ENCODE measurements at regions not wholly inside any gene's neighbourhood (a gene's known extent, or its start where the extent isn't known, plus 50 kb on each side); places are given as distances from the start of the nearest gene placed in this dataset.

DNA sequence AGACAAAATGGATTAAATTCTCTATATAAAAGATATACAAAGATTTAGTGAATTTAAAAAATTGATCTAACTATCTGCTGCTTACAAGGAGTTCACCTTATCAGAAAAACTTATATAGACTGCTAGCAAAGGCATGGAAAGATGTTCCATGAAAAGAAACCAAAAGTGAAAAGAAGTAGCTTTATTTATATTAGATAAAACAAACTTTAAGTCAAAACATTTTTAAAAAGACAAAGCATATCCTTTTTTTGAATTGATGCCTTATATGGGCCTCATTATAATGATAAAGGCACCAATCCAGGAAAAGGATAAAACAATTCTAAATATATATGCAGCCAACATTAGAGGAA, 334.2 kb downstream of the MEI4 start:
- DNase-seq = no peak
- H3K27me3 ChIP-seq (ENCODE audit: control insufficient read depth, insufficient read depth, low read length) = no peaks in the 10 kb centered on the region
- H3K18ac ChIP-seq (ENCODE audit: low read depth, low read length) = no peak overlapping the region
- H3K4me3 ChIP-seq (ENCODE audit: insufficient read depth, low read depth, low read length) = no peak overlapping the region
- no peak overlapping the region for H3K4ac ChIP-seq (ENCODE audit: low read depth, low read length)
- no peak overlapping the region for H2BK120ac ChIP-seq (ENCODE audit: low read depth, low read length)
- H2BK20ac ChIP-seq (ENCODE audit: low read depth, low read length) = no peak overlapping the region
- POLR2A ChIA-PET (ENCODE audit: unreplicated experiment) = no interaction called here
- H3K9me1 ChIP-seq (ENCODE audit: insufficient read depth, low read length) = no peaks in the 10 kb centered on the region
- no peak overlapping the region for H3K14ac ChIP-seq (replicated peaks; ENCODE audit: low read depth, low read length)
- no peak overlapping the region for H2AFZ ChIP-seq (replicated peaks; ENCODE audit: low read length, poor library complexity)
- H4K8ac ChIP-seq (ENCODE audit: low read depth in 2 of 2, low read length in 2 of 2) = no peak overlapping the region
- intact Hi-C loops (cut with micrococcal nuclease) = no loop called here
- H2BK15ac ChIP-seq (ENCODE audit: low read depth, low read length) = no peak overlapping the region
- H3K79me1 ChIP-seq (ENCODE audit: low read depth in 1 of 2, low read length in 2 of 2) = no peaks in the 10 kb centered on the region
- CTCF ChIA-PET = no interaction called here
- no peak overlapping the region for H3K9ac ChIP-seq (ENCODE audit: low read depth, low read length)
- in situ Hi-C loops (cut with MboI; ENCODE audit: low sequenced_read_pairs) = no loop called here
- no peaks in the 10 kb centered on the region for H3K4me1 ChIP-seq (ENCODE audit: control insufficient read depth, insufficient read depth, low read length)
- dilution Hi-C loops (cut with HindIII; ENCODE audit: low sequenced_read_pairs, unreplicated experiment) = no loop called here
- H3K9me3 ChIP-seq (ENCODE audit: control insufficient read depth, insufficient read depth, low read length) = peaks cover 12% of the 10 kb centered on the region; the same call in 1 of the 2 replicates
- no peak overlapping the region for H3K56ac ChIP-seq (ENCODE audit: extremely low read depth, insufficient read depth, low read length)
- ATAC-seq (ENCODE audit: low read depth) = no peak
- TF ChIP-seq RAD21 (IDR thresholded peaks at IDR 0.05; ENCODE audit: low read length) = no peak
- no peak for TF ChIP-seq RFX5 (IDR thresholded peaks at IDR 0.05; ENCODE audit: low read depth, low read length)
- TF ChIP-seq MXI1 (IDR thresholded peaks at IDR 0.05; ENCODE audit: borderline replicate concordance, low read depth, low read length) = no peak
- TF ChIP-seq CEBPB (IDR thresholded peaks at IDR 0.05; ENCODE audit: low read depth, low read length) = no peak
- TF ChIP-seq POLR2A (IDR thresholded peaks at IDR 0.05; ENCODE audit: low read depth, low read length) = no peak
- no peak for TF ChIP-seq SMC3 (IDR thresholded peaks at IDR 0.05; ENCODE audit: low read depth, low read length)
- no peak overlapping the region for H2AK9ac ChIP-seq (replicated peaks; ENCODE audit: low read depth, low read length, poor library complexity)
- H2BK5ac ChIP-seq (ENCODE audit: low read depth, low read length, poor library complexity, severe bottlenecking) = no peak overlapping the region
- H4K91ac ChIP-seq (ENCODE audit: insufficient read depth, low read depth, low read length) = no peak overlapping the region
- H3K27ac ChIP-seq (ENCODE audit: insufficient read depth, low read length) = no peak overlapping the region
- H4K20me1 ChIP-seq (ENCODE audit: insufficient read depth, low read length) = no peaks in the 10 kb centered on the region
- BruUV-seq (replicated peaks) = no TSS peak
- no peak overlapping the region for H3K23ac ChIP-seq (ENCODE audit: low read depth, low read length)
- no peak overlapping the region for H2AK5ac ChIP-seq (ENCODE audit: low read depth, low read length)
- no peak overlapping the region for H3K4me2 ChIP-seq (ENCODE audit: low read depth, low read length)
- H4K5ac ChIP-seq (ENCODE audit: low read depth, low read length) = no peak overlapping the region
- no peaks in the 10 kb centered on the region for H3K36me3 ChIP-seq (ENCODE audit: control insufficient read depth, insufficient read depth, low read length)

Data from IMR-90 (cell line).